CD4-positive, alpha-beta T cell (primary cell): ENCODE measurements at regions not wholly inside any gene's neighbourhood (a gene's known extent, or its start where the extent isn't known, plus 50 kb on each side); places are given as distances from the start of the nearest gene placed in this dataset.

Experiments used
- ATAC-seq: fragments of 200-7000 bp; cut with Tn5 transposase; one replicate; pipeline ENCODE4 v1.10.0; 2022; ENCODE audit warnings: mild to moderate bottlenecking; ENCODE audit not compliant: poor library complexity
- CTCF ChIA-PET: fragments of 350-600 bp; sonication (Branson Sonifier 250); formaldehyde crosslinking; loops from one replicate; lab custom pipeline; 2021; ENCODE audit warnings: antibody characterized with exemption, inconsistent platforms; lab: Charles Lee
- POLR2A ChIA-PET: fragments of 350-600 bp; sonication (Branson Sonifier 250); formaldehyde crosslinking; loops from one replicate; lab custom pipeline; 2021; ENCODE audit warnings: antibody characterized with exemption, inconsistent platforms; lab: Charles Lee
- DNase-seq, 14 experiments: peaks; one replicate each; pipeline ENCODE4 v3.0.0-alpha.2; 2013 to 2020; ENCODE audit warnings: mixed read lengths in 2 of 14
- H3K27ac ChIP-seq, 2 donors: one replicate each; pipeline versions ENCODE4 v1.5.1 to v1.7.0; 2013; ENCODE audit warnings: low read length in 2 of 2, low read depth in 1 of 2, mild to moderate bottlenecking in 1 of 2
- H3K27me3 ChIP-seq, 2 experiments: 1 replicate in 1 of 2; 2 replicates in 1 of 2; pipeline versions ENCODE4 v1.6.1 to v1.7.0; 2013; ENCODE audit warnings: low read length in 2 of 2, control low read depth in 1 of 2, mild to moderate bottlenecking in 1 of 2, moderate library complexity in 1 of 2; ENCODE audit not compliant: insufficient read depth in 2 of 2, control insufficient read depth in 1 of 2
- H3K36me3 ChIP-seq: one replicate; pipeline ENCODE4 v1.6.1; 2013; ENCODE audit warnings: low read length, control low read depth; ENCODE audit not compliant: insufficient read depth
- H3K4me1 ChIP-seq: one replicate; pipeline ENCODE4 v1.6.1; 2013; ENCODE audit warnings: low read length, control low read depth; ENCODE audit not compliant: insufficient read depth
- H3K4me3 ChIP-seq: one replicate; pipeline ENCODE4 v1.5.1; 2013; ENCODE audit warnings: mild to moderate bottlenecking, low read length, moderate library complexity
- H3K9me3 ChIP-seq, 2 experiments: 1 replicate in 1 of 2; 2 replicates in 1 of 2; pipeline versions ENCODE4 v1.6.1 to v1.7.0; 2013; ENCODE audit warnings: low read length in 2 of 2, mild to moderate bottlenecking in 2 of 2, control low read depth in 1 of 2, moderate library complexity in 1 of 2; ENCODE audit not compliant: control insufficient read depth in 1 of 2, insufficient read depth in 1 of 2
- H3K27ac Mint-ChIP-seq: one replicate; pipeline ENCODE4 v1.8.0; 2020; ENCODE audit warnings: mixed read lengths
- H3K27me3 Mint-ChIP-seq: one replicate; pipeline ENCODE4 v1.8.0; 2021; ENCODE audit warnings: mixed read lengths
- H3K36me3 Mint-ChIP-seq: one replicate; pipeline ENCODE4 v1.8.0; 2021; ENCODE audit warnings: low read depth, mixed read lengths
- H3K4me1 Mint-ChIP-seq: one replicate; pipeline ENCODE4 v1.8.0; 2021; ENCODE audit warnings: low read depth, mixed read lengths
- H3K4me3 Mint-ChIP-seq: one replicate; pipeline ENCODE4 v1.8.0; 2020; ENCODE audit warnings: mild to moderate bottlenecking, mixed read lengths
- H3K9me3 Mint-ChIP-seq: one replicate; pipeline ENCODE4 v1.8.0; 2020; ENCODE audit warnings: mixed read lengths
- intact Hi-C, 2 experiments: fragments of 100-400 bp; cut with DNase I in 1 of 2; cut with micrococcal nuclease in 1 of 2; formaldehyde crosslinking; loops; one replicate each; pipeline versions ENCODE4 v1.15.1 to v1.9.0; 2023 to 2025; cut with DNase I, micrococcal nuclease
- TF ChIP-seq, protein P1 (sequence below): fragments of 200-600 bp; IDR thresholded peaks from one replicate; pipeline ENCODE4 v1.8.0; 2022; ENCODE audit warnings: antibody characterized with exemption, mild to moderate bottlenecking

DNA sequence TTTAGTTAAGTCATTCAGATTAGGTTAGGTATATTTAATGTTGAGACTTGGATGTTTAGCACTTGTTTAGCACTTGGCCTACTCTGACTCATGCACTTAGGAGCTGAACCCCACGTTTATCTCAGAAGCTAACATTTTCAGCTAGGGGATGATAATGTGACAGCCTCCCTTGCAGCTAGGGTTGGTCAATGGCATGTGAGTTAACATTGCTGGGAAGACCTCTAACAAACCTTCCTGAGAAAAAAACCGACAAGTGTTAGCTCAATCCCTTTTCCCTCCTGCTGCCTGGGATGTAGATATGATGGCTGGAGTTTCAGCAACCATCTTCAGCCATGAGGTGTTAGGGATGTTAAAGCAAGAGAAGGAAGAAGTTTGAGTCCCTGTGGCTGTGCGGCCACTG is 185.0 kb upstream of the FOXF1 start:
- Mint-ChIP-seq H3K4me1 (no peaks in the 10 kb centered on the region), H3K36me3 (no peaks in the 10 kb centered on the region), H3K27me3 (peaks cover 37% of the 10 kb centered on the region), H3K9me3 (peaks cover 2% of the 10 kb centered on the region), H3K4me3 (no peak overlapping the region), H3K27ac (no peak overlapping the region)
- ChIA-PET POLR2A (no interaction called here), CTCF (no interaction called here)
- H3K4me1 ChIP-seq = no peaks in the 10 kb centered on the region
- DNase-seq (no peak), ATAC-seq (no peak)
- intact Hi-C loops = no loop called here
- no peak overlapping the region for H3K27ac ChIP-seq
- no peaks in the 10 kb centered on the region for H3K36me3 ChIP-seq
- no peak overlapping the region for H3K4me3 ChIP-seq
- peaks cover 0 to 6% of the 10 kb centered on the region in 2 experiments for H3K27me3 ChIP-seq
- TF ChIP-seq, protein P1, sequence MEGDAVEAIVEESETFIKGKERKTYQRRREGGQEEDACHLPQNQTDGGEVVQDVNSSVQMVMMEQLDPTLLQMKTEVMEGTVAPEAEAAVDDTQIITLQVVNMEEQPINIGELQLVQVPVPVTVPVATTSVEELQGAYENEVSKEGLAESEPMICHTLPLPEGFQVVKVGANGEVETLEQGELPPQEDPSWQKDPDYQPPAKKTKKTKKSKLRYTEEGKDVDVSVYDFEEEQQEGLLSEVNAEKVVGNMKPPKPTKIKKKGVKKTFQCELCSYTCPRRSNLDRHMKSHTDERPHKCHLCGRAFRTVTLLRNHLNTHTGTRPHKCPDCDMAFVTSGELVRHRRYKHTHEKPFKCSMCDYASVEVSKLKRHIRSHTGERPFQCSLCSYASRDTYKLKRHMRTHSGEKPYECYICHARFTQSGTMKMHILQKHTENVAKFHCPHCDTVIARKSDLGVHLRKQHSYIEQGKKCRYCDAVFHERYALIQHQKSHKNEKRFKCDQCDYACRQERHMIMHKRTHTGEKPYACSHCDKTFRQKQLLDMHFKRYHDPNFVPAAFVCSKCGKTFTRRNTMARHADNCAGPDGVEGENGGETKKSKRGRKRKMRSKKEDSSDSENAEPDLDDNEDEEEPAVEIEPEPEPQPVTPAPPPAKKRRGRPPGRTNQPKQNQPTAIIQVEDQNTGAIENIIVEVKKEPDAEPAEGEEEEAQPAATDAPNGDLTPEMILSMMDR = no peak
- peaks cover 0 to 24% of the 10 kb centered on the region in 2 experiments for H3K9me3 ChIP-seq

GRCh38 chr16:86325895-86326294 is 184.4 kb upstream of the FOXF1 start:
- Mint-ChIP-seq H3K4me3 (no peak overlapping the region), H3K27me3 (peaks cover 42% of the 10 kb centered on the region), H3K4me1 (no peaks in the 10 kb centered on the region), H3K27ac (no peak overlapping the region), H3K9me3 (peaks cover 2% of the 10 kb centered on the region), H3K36me3 (no peaks in the 10 kb centered on the region)
- Histone ChIP-seq H3K9me3 (peaks cover 0 to 24% of the 10 kb centered on the region in 2 experiments), H3K4me1 (no peaks in the 10 kb centered on the region), H3K27ac (no peak overlapping the region), H3K27me3 (peaks cover 1 to 7% of the 10 kb centered on the region in 2 experiments), H3K4me3 (no peak overlapping the region), H3K36me3 (no peaks in the 10 kb centered on the region)
- ChIA-PET POLR2A (no interaction called here), CTCF (no interaction called here)
- DNase-seq (no peak), ATAC-seq (no peak)
- intact Hi-C loops = no loop called here
- TF ChIP-seq, protein P1 = no peak

GRCh38 chr16:86327321-86327720 is 183.0 kb upstream of the FOXF1 start:
- Mint-ChIP-seq H3K27me3 (peaks cover 51% of the 10 kb centered on the region), H3K4me1 (no peaks in the 10 kb centered on the region), H3K4me3 (no peak overlapping the region), H3K27ac (no peak overlapping the region), H3K9me3 (peaks cover 2% of the 10 kb centered on the region), H3K36me3 (no peaks in the 10 kb centered on the region)
- ATAC-seq (no peak), DNase-seq (no peak)
- TF ChIP-seq, protein P1 = no peak
- H3K4me1 ChIP-seq = no peaks in the 10 kb centered on the region
- ChIA-PET POLR2A (no interaction called here), CTCF (no interaction called here)
- H3K27ac ChIP-seq = no peak overlapping the region
- no peaks in the 10 kb centered on the region for H3K36me3 ChIP-seq
- peaks cover 6 to 12% of the 10 kb centered on the region in 2 experiments for H3K27me3 ChIP-seq
- H3K9me3 ChIP-seq = peaks cover 0 to 24% of the 10 kb centered on the region in 2 experiments
- no peak overlapping the region for H3K4me3 ChIP-seq
- intact Hi-C loops = no loop called here
